ENCODE measurements at regions not wholly inside any gene's neighbourhood (a gene's known extent, or its start where the extent isn't known, plus 50 kb on each side); places are given as distances from the start of the nearest gene placed in this dataset.

DNA sequence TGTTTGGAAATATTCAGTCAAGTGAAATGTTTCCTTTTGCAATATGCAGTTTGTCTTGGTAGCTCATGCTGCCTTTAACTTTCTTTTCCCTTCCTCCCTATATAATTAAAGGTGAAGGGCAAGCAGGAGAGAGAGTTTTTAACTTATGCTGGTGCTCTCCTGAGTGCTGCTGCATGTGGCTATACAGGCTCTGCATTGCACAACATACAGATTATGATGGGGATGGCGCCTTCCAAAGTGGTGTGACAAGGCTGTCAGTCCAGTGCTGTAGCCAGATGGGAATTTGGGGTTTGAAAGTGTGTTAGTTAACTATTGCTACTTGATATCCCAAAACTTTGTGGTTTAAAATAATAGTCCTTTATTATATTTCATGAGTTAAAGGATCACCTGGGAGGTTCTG is 199.0 kb downstream of the ATP23 start:
- DNase-seq = no peak

DNA sequence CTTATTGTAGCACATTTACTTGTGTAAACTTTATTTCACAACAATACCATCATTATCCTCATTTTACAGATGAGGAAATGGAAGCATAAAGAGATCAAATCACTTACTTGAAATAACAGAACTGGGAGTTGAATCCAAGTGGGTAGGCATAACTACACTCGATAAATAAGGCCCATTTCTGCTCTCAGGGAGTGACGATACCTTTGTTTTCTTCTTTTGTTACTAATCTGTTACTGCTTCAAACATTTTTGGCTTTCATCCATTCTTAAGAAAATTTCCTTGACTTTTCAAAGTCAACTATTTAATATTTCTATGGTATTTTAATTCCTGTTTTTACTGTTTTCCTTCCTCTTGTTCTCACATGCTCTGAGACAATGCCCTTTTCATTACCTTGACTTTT is 201.6 kb downstream of the ATP23 start:
- no peak for DNase-seq

DNA sequence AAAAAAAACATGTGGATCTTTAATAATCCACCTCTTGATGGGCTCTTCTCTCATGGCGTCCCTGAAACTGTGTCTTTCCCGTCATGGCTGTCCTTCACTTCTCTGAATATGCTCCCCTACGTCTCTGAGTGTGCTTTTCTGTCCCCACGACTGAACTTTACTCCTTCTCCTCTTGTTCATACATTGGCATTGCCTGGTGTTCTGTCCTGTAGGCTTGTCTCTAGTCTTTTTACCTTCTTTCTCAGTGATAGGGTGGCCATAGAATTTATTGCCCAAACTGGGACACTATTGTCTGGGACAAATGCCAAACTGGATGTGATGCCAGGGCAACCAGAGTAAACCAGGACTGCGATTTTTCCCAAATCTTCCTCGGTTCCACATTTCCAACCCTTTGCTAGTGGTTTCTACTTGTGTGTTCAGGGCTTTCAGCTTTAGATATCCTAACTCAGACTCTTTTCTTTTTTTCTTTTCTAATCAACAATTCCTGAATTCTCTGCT is 202.2 kb downstream of the ATP23 start:
- DNase-seq = no peak

DNA sequence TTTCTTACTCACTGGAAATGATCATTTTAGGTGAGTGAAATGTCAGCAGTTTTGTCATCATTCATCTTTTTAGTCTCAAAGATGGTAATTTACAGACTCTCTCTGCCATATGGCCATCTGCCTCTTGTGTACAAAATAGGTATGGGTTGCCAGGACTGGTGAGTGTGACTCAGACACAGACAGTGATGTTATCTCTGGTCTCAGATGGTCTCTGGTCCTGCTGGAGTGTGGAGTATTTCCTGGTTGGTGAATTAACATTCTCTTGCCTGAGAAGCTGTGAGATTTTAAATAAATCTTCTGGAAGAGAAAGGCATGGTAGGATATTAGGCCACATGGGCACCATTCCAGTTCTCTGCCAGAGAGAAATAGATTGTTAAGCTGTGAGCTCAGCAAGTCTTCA is 207.0 kb downstream of the ATP23 start:
- DNase-seq = no peak

DNA sequence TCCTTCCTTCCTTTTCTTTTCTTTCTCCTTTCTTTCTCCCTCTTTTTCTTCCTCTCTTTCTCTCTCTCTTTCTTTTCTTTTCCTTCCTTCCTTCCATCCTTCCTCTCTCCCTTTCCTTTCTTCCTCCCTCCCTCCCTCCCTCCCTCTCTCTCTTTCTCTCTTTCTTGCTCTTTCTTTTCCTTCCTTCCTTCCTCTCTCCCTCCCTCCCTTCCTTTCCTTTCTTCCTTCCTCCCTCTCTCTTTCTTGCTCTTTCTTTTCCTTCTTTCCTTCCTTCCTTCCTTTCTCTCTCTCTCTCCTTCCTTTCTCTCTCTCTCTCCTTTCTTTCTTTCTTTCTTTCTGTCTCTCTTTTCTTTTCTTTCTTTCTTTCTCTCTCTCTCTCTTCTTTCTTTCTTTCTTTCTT is 207.6 kb downstream of the ATP23 start:
- DNase-seq = no peak

DNA sequence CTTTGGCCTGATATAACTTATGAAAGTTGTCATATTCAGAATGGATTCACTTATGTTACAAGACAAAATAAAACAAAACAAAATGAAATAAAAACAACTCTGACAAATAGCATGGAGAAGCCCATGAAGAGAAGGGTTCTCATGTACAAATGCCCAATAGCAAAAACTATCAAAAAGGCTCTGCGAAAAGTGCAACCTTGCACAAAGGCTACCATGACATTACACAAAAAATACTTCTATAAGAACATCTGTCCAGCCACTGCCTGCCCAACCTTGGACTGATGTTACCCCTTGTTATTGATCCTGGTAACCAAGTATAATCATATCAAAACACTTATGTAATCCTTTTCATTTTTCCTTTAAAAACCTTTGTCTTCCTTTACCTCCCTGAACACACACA is 213.0 kb downstream of the ATP23 start:
- no peak for DNase-seq

DNA sequence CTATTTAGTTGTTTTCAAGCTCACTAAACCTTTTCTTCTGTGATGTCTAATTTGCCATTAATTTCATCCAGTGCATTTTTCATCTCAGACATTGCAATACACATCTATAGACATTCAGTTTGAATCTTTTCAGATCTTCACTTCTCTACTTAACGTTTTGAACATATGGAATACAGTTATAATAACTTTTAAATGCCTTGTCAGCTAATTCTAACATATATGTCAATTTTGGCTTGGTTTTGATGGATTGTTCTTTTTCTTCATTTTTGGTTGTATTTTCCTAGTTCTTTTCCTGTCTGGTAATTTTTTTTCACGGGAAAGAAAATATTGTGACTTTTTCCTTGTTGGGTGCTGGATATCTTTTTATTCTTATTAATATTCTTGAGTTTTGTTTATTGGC is 215.3 kb downstream of the ATP23 start:
- no peak for DNase-seq

DNA sequence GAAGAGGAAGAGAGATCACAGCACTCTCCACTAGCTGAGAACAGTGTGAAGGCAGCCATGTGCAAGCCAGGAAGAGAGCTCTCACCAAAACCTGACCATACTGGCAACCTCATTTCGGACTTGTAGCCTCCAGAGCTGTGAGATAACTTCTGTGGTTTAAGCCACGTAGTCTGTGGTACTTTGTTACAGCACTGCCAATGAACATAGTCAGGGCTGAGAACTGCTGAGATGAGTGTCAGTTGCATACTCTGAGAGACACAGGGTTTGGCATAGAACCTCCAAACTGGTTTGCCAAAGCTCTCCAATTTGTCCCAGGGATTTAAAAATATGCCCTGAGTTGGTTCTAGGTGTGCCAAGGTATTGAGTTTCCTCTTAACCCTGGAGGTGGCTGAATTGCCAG is 218.6 kb downstream of the ATP23 start:
- no peak for DNase-seq

DNA sequence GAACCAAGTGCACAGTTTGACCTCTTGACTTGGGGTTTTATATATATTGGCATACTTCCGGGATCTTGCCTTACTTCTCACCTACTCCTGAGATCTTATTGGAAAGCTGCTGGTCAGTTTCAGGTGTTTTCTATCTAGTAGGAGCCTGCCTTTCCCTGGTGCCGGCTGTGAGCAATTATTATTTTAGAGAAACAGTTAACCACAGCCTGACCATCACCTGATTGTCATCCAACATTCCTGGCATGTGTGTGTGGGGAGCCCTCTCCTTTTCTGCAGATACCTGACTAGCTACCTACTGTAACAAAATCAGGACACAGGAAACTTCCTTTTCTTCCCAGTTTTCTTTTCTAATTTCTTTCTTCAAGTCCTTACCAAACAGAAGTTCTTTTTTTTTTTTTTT is 220.4 kb downstream of the ATP23 start:
- no peak for DNase-seq

DNA sequence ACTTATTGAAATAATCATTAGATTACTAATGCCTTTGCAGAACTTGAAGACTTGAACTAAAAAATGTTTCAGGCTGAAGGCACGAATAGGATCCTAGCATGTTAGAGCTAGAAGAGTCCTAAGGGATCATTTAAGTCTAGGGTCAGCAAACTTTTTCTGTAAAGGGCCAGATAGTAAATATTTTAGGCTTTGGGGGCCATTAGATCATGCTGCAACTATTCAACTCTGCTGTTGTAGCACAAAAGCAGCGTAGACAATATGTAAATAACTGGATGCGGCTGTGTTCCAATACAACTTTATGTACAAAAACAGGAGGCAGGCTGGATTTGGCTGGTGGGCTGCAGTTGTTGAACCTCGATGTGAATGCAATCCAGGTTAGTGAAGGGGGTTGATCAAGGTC is 221.7 kb downstream of the ATP23 start:
- DNase-seq = no peak

DNA sequence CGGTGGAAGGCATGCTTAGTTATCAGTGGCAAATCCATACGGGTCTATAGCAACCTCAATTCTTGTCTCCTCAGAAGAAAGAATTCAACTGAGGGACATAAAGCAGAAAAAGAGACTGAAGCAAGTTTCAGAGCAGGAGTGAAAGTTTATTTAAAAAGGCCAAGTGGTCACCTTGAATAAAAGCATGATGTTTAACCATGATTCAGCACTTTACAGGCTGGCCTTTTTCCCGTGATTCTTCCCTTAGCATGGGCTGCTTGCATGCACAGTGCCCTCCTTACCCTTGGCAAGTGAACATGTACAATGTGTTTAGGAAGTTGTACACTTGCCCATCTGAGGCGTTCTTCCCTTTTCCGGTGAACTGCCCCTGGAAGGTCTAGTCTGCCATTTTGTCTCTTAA is 225.3 kb downstream of the ATP23 start:
- no peak for DNase-seq

DNA sequence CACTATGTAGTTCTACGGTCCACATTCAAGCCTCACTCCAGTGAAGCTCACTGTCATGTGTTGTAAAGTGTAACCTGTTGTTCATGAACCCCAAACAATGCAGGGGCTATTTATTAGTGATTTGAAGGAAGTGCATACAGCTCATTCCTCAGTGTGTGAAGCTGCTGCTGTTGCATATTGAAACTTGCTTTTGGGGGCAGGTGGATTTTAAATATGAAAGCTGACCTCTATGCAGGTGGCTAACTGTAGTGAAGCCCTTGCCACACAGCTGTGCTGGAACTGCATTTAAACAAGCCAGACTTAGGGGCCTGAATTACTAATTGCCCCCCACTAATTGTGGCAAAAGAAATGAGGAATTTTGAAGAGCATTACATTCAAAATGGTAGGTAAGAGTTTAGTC is 226.3 kb downstream of the ATP23 start:
- no peak for DNase-seq

DNA sequence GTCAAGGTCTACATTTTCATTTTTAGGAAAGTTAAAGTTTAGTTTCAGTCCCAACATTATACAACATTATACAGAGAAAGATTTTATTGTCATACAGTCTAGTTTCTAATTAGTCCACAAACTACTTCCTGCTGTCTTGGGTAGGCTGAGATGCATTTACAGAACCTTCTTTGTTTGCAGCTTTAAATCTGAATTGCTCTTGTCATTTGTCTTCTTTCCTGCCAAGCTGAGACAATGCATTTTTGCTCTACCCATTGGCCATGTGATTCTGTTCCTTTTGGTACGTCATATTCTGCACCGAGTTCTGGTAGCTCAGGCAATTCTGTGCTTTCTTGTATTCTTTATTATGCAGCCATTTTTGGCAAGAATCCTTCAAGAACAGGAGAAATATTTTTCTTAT is 228.5 kb downstream of the ATP23 start:
- no peak for DNase-seq

DNA sequence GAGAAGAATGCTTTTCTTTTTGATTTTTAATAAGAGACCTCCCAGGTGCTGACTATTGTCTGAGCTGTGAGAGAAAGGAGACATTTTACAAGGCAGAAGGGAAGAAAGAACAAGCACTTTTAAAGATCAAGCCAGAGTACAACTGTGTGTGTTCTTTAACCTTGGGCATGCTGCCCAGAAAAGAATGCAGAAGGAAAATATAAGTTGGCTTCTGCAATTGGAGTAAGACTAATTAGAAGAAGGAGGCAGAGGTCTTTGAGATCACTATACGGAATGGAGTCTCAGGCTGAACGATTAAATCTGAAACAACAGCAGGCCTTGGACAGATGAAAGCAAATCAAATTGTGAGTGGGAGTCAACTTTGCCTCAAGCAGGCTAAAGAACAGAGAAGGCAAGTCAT is 230.5 kb downstream of the ATP23 start:
- no peak for DNase-seq

DNA sequence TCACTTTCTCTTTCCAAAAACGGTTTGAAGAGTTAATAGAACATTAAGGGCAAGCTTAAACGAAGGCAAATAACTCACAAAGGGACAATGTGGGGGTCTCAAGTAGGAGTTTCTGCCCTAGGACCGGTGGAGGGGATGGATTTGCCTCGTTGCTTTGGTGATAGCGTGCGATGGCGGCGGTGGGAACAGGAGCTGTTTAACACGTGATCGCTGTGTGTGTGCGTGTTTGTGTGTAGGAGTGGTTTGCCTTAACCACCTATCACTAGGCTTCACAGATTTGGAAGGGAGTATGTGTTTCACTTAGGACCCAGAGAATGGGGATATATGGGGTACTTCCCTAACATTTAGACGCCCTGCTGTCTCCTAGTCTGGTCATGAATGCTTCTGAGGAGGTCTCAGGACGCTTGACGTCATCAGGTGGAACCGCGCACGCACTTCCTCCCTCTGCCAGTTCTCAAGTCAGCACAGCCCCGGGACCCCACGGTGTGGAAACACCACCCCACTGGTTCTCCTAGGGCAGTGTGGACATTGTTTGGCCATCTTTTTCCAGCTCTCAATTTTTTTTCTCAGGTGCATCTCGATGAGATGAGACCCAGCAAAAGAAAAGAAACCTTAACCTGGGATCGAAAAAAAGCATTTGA is 231.2 kb downstream of the ATP23 start:
- DNase-seq = no peak

DNA sequence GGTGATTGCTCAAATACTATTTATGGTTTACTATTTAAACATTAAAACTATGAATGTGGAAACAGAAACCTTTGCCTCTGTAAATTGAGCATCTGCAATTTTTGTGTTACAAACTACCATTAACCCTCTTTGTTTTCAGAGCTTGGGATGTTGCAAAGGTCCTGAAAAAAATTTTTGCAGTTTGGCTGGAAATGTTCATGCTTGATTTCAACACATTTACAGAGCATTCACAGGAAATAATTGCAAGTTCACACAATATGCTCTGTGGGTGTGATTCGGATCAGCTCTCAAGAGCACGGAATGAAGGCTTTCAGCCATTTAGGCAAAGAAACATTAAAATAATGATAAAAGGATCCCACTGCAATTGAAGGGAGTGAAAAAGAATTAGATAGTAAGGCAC is 232.9 kb downstream of the ATP23 start:
- no peak for DNase-seq

DNA sequence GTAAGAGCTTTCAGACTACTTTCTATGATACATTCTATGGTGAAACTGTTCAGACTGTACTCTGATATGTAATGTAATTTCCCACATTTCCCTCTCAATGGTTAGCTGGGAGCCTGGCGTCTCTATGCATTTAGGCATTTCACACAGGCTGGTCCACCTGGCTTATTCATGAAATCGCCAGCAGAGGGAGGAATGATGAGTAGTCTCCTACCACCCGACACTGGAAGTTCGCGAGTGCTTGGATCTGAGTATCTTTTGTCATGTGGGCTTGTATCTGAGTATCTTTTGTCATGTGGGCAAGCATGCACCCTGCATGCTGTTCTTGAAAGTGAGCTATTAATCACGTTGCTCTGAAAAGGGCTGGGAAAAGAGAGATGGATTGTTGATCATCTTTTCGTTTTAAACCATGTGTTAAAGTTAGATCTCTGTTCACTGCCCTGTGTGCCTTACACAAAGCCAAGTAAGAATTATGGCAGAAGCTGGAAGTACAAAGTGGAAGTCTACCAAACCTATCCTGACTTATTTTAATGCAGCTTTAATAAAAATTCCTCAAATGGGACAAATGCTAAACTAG is 235.0 kb downstream of the ATP23 start:
- no peak for DNase-seq

DNA sequence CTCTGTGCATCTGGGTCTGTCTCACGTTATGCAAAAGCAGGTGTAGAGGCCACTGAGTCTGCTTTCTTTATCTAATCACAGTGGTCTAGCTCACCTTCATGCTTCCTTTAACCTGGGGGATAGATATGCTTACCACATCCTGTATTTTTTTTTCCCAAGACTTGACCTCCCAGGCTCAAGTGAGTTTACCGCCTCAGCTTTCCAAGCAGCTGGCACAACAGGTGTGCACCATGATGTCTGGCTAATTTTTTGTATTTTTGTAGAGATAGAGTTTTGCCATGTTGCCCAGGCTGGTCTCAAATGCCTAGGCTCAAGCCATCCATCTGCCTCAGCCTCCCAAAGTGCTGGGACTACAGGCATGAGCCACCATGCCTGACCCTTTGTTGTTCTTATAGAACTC is 236.0 kb downstream of the ATP23 start:
- DNase-seq = no peak

DNA sequence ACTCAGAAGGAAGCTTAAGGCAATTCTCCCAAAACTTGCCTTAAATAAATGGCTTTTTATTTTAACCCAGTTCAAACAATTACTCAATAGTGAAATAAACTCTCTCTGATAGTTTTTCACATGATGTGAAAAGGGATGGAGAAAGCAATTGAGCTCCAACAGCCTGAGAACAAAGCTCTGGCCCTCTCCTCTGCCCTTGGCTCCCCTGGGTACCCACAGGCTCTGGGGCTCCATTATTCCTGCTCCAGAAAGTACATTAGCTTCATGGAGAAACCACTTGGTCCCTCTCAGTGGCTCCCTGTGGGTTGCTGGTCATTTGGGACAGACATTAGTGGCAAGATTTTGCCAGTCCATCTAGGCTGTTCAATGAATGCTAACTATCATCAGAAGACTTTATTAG is 242.8 kb downstream of the ATP23 start:
- no peak for DNase-seq

DNA sequence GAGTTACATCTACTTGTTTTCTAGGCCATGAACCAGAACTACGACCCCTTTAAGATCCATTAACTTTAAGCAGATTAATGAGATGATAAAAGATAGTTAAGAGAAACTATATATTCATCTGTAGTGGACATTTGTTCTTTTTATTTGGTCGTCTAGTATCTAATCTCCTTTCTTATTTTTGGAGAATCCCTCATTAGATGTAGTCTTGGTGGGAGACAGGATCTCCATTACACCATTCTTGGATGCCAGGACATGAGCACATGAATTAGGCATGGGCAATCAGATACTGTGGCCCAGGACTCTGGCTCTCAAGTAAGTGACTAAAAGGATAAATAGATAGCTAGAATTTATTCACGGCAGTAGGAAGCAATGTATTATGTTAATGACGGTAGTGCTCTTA is 245.0 kb downstream of the ATP23 start:
- DNase-seq = no peak

DNA sequence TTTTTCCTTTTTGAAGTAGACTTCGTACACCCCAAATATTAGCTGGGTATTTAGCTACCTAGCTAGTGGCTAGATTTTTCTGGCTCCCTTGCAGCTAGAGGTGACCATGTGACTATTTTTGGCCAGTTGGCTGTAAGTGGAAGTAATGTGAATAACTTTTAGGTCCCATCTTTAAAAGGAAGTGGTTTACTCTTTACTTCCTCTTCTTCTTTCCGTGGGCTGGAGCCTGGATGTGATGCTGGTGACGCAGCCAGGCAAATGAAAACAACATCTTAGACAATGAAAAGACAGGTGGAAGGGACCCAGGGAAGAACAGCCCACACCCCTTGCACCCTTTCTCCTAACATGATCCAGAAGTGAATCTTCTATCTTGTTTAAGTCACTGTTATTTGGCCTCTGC is 245.5 kb downstream of the ATP23 start:
- no peak for DNase-seq

DNA sequence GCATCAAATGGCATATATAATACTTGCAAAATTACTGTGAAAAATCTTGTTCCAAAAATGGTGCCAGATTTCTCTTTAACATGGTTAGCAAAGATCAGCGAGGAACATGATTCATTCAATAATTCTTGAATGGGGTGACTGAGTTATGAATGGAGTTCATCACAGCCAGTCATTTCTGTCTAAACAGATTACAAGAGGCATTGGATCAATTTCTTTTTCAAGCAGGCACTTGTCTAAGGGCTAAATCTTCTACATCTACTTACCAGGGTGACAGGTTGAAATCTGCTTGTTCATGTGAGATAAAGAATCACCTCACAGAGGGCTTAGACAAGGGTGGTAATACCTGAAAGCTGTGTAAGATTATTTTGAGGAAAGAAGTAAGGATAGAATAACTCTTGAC is 247.7 kb downstream of the ATP23 start:
- DNase-seq = no peak

DNA sequence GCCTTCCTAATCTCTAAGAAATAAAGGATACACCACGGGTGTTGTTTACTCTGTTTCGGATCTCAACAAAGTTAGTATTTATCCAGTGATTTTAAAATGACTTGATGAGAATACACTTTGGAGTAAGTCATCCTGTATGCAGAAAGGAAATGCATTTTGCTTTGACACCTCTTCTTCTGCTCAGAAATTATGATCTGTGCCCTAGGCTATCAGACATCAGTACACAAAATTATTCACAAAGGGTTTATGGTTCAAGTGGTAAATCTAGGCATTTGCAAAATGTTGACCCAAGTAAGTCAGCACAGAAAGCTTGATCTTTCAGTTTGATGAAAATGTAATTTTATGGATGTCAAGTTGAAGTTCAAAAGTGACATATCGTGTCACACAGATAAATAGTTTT is 248.5 kb downstream of the ATP23 start:
- no peak for DNase-seq

DNA sequence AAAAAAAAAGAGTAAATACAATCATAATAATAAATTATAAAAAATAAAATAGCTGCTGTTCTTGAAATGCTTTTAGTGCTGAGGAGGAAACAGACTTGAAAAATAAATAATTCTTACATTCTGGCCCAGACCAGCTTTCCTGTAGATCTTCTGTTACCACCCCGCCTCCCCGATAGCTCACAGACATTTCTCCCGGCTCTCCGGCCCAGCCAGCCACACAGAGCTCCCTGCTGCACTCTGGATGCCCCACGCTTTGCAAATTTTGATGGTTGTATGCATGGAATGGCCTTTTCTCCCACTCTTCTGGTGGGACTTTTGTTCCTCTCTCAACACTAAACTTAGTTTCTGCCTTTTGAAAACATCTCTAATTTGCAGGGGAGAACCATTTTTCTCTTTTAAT is 249.3 kb downstream of the ATP23 start:
- no peak for DNase-seq

DNA sequence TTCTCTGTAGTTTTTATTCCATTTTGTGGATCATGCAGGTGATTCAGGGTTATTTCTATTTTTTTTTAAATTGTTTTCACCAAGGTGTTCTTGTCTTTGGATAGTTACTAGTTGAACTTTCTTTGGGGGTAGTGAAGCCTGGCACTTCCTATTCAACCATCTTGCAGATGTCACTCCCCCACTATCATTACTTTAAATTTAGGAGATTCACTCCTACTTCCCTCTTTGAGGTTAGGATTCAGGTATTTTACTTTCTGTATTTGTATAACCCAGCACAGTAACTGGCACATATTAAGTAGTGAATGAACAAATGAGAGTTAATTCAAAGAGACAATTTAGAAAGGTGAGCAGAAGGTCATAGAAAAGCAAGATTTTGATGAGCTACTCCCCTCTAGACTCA is 255.6 kb downstream of the ATP23 start:
- no peak for DNase-seq

Measured in suppressor macrophage treated with lipopolysaccharide for 4 hours (primary cell).